GM18861 (cell line): ENCODE measurements at regions not wholly inside any gene's neighbourhood (a gene's known extent, or its start where the extent isn't known, plus 50 kb on each side); places are given as distances from the start of the nearest gene placed in this dataset.

Experiments used
- ATAC-seq: cut with Tn5 transposase; IDR thresholded peaks from one replicate; pipeline ENCODE4 v1.9.1; 2021; ENCODE audit not compliant: unreplicated experiment

- no peak for ATAC-seq
Observed at GRCh38 chr1:4404854-4405590, 249.4 kb upstream of the AJAP1 start.

GRCh38 chr1:4407851-4408250 is 246.6 kb upstream of the AJAP1 start:
- ATAC-seq, result no peak

- ATAC-seq, result no peak
Observed at GRCh38 chr1:4408380-4408779, 246.0 kb upstream of the AJAP1 start.

- no peak for ATAC-seq
Observed at GRCh38 chr1:4411862-4412261, 242.5 kb upstream of the AJAP1 start.

GRCh38 chr1:4415476-4415875 is 238.9 kb upstream of the AJAP1 start:
- ATAC-seq, result no peak

- ATAC-seq, result no peak
Observed at GRCh38 chr1:4416189-4416588, 238.2 kb upstream of the AJAP1 start.

GRCh38 chr1:4418021-4418420 is 236.4 kb upstream of the AJAP1 start:
- ATAC-seq, result no peak

GRCh38 chr1:4421986-4422385 is 232.4 kb upstream of the AJAP1 start:
- no peak for ATAC-seq

- ATAC-seq, result no peak
Observed at GRCh38 chr1:4422504-4423289, 231.7 kb upstream of the AJAP1 start.

- no peak for ATAC-seq
Observed at GRCh38 chr1:4424254-4424653, 230.2 kb upstream of the AJAP1 start.

GRCh38 chr1:4424766-4425165 is 229.6 kb upstream of the AJAP1 start:
- ATAC-seq, result no peak

GRCh38 chr1:4425892-4426291 is 228.5 kb upstream of the AJAP1 start:
- no peak for ATAC-seq

- ATAC-seq, result no peak
Observed at GRCh38 chr1:4428711-4429110, 225.7 kb upstream of the AJAP1 start.

GRCh38 chr1:4430406-4431365 is 223.7 kb upstream of the AJAP1 start:
- no peak for ATAC-seq

- no peak for ATAC-seq
Observed at GRCh38 chr1:4431491-4431890, 222.9 kb upstream of the AJAP1 start.

GRCh38 chr1:4433075-4433474 is 221.3 kb upstream of the AJAP1 start:
- ATAC-seq, result no peak

GRCh38 chr1:4444086-4444485 is 210.3 kb upstream of the AJAP1 start:
- no peak for ATAC-seq

GRCh38 chr1:4447778-4448420 is 206.5 kb upstream of the AJAP1 start:
- ATAC-seq, result no peak

- no peak for ATAC-seq
Observed at GRCh38 chr1:4449972-4450371, 204.4 kb upstream of the AJAP1 start.

- no peak for ATAC-seq
Observed at GRCh38 chr1:4452701-4453100, 201.7 kb upstream of the AJAP1 start.

- no peak for ATAC-seq
Observed at GRCh38 chr1:4460052-4460451, 194.4 kb upstream of the AJAP1 start.
